Bone marrow (tissue), 2 donors: ENCODE measurements at regions not wholly inside any gene's neighbourhood (a gene's known extent, or its start where the extent isn't known, plus 50 kb on each side); places are given as distances from the start of the nearest gene placed in this dataset.

Source experiments
- DNase-seq, 2 donors: peaks; one replicate each; lab custom pipeline; 2025; lab: John Stamatoyannopoulos, UW

DNA sequence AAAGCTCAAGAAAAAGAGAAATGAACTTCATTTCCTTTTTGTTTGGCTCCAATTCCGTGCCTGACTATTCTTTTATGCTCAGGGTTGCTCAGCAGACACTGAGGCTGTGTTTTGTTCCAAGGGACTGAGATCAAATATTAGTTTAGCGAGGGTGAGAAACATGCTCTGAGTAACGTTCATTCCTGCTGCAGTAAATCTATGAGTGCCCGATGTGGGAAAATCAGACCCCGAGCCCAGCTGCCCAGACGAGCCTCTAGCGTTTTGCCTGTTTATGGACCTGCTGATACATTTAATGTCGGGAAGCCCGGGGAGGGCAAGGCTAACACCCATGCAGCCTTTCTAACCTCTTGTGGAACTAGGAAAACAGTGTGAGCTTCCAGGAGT, 119.2 kb downstream of the VAPA start:
- DNase-seq: no peak

DNA sequence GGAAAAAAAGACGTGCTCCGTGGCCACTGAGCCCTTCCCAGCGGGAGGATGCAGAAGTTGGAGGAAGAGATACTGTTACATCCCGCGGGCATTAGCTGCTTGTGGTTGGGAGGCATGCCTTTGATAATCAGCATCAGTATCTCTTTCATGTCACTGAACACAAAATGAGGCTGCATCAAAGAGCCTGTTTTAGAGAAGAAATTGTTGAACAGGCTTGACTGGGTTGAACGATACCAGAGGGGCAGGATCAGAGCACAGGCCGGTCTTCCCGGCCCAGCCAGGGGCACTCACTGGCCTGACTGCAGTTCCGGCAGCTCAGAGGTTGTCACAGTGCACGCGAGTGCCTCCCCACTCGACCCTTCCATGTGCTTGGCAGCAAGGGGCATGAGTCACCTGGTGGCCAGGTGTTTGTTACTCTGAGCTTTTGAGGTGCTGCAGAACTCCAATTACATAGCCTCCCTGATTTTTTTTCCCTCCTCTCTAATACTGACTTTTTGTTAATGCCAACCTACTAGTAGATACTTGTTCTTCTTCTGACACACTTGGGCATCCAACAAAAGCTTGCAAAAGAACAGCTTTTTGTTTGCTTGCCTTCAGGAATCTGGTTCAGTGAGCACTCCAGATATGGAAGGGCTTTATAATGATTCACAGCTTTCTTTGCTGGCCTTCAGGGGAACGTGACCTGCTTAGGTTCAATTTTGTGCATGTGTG, 121.6 kb downstream of the VAPA start:
- DNase-seq: no peak

DNA sequence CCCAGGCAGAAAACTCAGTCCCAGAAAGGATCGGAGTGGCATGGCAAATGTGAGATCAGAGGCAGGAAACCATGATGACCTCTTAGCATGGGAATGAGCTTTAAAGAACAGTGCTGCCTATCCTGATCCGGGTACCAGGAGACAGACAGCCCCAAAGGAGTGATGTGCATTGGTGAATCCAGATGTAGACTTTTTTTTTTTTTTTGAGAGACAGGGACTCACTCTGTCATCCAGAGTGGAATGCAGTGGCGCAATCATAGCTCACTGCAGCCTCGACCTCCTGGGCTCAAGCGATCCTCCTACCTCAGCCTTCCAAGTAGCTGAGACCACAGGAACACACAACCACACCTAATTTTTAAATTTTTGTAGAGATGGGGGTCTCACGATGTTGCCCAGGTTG, 122.7 kb downstream of the VAPA start:
- no peak for DNase-seq

DNA sequence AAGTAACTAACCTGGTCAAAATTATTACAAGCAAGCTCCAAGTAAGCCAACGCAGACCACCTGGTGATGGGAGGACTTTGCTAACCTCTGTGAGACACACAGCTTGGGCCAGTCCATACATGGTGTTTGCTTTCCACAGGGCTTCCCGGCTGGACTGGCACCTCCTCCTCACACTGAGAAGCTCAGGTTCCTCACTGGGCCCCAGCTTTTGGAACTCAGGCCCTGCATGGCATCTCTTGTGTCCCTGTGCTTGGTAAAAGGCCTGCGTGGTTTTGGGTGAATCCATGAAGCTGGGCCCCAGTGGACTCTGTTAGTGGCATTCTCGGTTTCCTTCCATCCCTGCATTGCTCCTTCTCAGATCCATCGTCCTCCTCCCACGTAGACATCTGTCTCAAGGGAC, 123.4 kb downstream of the VAPA start:
- no peak for DNase-seq

DNA sequence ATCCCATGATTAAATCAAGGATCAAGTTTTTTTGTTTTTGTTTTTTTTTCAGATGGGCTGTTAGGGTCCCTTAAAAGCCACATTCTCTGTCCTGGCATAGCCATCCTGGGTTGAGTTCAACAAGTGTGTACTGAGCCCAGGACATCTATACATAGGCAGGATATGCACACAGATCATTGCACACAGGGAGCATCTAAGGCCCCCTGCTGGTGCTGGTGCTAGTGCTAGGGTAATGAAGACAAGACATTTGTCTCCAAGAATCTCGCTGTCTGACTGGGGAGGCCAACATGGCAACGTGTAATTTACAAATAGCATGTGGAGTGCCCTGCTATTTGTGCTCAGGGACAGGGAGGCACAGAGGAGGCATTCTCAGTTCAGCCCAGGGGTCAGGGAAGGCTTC, 124.5 kb downstream of the VAPA start:
- no peak for DNase-seq

DNA sequence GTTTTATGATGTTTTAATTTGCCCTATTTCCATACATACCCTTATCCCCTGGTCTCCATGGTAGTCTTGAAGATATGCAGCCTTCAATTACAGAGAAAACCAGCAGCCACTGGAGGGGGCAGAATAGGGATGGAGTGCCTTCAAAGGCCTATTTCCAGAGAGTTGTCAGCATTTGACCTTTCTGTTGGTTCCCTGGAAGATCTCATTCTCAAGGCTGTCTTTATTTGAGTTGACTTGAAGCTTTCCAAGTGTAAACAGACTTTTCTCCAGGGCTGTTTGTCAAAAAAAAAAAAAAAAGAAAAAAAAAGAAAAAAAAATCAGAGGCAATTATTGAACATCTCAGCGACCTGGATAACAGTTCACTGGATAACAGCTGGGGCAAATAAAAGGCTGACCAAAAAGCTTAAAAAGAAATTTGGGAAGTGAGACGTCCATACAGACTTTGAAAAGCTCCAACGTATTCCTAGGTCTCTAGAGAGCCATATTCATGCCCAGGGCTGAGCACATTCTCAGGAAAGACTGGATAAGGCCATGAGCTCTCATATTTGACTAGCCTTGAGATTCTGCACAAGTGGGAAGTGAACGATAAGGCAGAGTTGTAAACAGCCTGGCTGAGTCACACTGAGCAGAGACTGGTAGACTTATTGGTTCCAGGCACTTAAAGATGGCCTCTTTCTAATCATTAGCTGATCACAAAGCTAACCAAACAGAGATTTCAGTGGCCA, 126.6 kb downstream of the VAPA start:
- no peak for DNase-seq

DNA sequence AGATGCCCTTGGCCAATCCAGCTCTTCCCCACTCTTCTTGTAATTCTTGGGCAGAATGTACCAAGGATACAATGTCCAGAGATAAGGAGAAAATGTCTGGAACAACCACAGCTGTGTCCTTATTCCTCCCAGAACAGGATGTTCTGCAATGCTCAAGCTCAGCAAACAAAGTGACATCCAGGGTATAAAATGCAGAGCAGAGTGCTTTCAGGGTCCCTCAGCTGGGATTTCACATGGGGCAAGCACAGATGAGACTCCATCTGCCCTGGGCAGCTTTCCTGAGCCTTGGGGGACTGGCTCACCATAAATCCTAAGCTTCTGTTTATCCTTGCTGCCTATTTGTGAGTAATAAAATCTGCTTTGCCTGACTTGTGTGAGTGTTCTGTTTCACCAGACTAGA, 127.4 kb downstream of the VAPA start:
- no peak for DNase-seq

DNA sequence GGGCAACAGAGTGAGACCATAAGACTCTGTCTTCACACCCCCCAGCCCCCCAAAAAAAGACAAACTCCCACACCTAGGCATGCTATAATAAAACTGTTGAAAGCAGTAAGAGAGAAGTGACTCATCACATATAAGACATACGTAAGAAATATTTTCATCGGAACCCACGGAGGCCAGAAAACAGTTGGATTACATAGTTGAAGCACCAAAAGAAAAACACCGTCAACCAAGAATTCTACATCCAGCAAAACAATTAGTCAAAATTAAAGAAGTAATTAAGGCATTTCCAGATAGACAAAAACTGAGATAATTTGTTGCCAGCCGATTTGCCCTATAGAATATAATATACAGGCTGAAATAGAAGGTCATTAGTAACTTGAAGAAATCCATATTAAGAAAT, 128.7 kb downstream of the VAPA start:
- DNase-seq: no peak

DNA sequence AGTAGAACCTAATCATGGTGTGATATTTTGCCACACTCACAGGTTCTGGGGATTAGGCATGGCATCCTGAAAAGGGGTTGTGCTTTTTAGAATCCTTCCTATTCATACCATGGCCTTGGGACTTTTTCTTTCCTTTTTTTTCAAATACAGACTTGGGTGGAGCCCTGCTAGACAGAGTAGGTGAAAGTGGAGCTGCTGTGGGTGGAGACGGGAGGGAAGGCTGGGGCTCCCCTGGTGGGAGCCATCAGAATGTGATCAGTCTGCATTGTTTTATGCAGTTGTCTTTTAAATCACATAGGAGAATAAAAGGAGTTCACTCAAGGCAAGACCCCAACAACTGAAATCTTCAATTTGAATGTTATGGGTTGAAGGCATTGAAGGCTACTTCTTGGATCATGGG, 130.2 kb downstream of the VAPA start:
- DNase-seq: no peak

DNA sequence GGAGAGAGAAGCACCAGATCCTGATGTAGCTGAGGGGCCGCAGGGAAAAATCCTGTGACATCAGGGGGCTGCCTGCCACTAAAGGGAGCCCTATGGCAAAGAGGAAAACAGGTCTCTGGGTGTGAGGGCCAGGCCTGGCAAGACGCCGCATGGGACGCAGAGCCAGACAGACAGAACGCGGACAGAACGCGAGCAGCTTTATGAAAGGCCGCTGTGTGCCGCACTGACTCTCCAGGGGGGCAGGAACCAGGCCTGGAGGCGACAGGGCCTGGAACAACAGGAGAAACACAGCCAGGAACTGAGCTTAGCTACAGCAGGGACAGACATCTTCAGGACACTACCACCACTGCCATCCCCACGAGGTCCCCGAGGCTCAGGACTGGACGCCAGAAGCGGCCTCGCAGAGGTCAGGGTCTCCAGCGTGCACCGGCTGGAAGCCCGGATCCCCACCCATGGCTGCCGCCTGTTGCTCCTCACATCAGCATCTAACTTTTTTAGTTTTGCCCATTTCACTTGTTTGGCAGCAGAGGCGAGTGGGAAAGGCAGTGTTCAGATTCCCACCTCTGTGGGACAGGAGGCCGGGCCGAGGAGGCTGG, 131.6 kb downstream of the VAPA start:
- DNase-seq: no peak

DNA sequence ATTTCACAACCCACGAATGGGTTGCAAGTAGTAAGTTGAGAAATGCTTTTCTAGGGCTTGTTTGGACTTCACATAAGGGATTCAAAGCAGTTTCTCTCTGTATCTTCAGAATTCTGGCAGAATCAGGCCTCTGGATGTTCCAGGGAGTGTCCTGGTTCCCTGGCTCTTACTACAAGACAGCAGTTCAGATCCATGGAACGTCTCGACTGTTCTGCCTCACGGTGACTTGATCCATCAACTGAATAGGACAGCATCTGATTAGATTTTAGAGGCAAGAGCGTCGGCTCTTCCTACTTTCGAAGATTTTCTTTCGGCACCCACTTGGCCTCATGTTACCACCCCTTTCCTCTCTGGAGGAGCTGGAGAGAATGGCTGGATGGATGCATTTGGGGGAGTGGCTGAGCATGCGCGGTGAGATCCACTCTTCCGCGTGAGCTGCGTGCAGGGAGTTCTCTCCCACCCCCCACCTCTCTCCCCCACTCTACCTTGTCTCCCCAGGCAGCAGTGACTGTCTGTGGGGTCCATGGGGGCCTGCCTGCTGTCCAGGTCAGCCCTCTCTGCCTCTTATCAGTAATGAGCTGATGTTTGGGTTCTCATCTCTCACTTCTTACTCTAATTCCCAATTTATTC, 132.5 kb downstream of the VAPA start:
- no peak for DNase-seq

DNA sequence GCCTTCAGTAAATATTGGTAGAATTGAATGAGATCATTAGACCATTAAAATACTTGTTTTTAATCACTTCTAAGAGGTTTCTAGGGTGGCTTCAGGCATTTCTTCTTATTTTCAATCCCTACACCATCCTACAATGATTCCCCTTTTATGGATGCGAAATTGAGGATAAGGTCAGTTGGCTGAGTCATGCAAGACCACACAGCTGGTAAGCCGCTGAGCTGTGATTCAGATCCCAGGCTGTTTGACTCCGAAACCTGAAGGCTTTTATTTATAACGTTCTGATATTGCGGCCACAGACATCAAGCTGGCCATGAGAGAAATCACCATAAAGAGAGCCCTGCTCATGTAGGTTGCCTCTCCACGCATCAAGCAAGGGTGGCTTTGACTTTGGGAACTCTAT, 133.4 kb downstream of the VAPA start:
- no peak for DNase-seq

DNA sequence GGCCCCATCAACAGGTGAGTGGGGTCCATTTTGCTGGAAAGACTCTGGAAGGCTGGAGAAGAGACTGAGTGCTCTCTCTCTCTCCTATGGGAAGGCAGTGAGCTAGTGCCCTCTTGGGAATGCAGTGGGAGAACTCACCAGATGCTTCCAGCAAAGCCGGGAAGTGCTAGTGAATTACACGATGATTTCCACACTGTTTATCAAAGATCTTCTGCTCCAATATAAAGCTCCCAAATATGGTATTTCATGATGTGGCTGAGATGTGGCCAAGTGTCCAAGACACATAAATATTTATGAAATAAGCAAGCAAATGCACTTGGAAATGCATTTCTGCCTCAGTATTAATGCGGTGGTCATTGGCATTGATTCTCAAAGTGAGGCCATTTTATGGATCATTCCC, 135.9 kb downstream of the VAPA start:
- DNase-seq: no peak

DNA sequence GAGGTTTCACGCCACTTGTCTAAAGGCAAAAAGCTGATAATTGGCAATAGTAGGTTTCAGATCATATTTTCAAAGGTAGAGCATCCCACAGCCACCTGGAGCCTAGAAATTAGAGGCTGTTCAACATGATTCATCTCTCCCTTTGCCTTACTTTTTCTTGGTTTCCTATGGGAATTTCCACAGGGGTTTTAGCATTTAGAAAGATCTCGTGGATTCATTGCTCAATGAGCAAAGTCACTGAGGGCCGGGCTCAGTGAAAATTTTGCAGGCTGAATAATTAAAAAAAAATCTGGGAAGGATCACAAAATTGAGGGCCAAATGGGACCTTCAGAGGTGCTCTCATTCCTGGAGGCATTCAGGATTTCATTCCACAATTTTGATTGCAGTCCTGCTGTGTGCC, 137.1 kb downstream of the VAPA start:
- DNase-seq: no peak

DNA sequence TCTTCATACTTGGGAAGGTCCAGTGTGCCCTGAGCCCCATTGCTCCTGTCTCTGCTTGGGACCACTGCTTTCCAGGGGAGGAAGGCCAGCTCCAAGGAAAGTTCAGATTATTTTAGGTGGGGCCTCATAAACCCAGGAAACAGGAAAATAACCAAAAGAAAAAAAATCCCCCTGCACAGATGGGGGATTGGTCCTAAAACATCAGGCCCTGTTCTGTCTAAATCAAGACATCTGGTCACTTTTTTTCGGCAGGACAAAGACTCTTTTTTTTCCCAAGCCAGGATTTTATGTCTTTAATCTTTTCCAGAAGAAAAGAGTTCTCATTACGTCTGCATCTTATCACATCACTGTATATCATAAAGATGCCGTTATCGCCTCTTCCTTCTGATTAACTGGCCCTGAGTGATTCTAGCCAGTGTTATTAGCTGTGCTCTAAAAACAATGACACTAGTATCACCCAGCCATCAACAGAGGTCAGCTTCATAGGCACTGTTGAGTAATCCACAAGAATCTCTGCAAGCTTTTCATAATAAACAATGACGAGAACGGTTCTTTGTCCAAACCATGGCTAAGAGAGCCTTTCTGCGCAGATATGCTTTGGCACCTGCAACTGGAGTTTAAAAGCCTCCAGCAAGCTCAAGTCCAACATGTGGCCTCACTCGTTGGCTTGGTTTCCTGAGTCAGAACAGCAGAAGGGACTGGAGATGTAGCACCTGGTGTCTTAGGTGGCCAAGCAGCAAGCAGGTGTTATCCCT, 138.2 kb downstream of the VAPA start:
- DNase-seq: no peak

DNA sequence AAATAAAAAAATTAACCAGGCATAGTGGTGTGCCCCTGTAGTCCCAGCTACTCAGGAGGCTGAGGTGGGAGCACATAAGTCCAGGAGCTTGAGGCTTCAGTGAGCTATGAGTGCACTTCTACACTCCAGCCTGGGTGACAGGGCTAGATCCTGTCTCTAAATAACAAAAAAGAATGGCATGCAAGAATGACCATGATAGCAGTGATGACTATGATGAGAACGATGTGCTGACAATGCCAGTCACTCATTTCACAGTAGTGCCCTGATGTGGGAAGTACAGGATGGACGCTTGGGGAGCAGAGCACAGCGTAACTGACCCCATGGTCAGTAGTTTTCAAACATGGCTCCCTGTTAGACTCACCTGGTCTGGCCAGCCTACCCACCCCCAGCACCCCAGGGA, 139.1 kb downstream of the VAPA start:
- no peak for DNase-seq

DNA sequence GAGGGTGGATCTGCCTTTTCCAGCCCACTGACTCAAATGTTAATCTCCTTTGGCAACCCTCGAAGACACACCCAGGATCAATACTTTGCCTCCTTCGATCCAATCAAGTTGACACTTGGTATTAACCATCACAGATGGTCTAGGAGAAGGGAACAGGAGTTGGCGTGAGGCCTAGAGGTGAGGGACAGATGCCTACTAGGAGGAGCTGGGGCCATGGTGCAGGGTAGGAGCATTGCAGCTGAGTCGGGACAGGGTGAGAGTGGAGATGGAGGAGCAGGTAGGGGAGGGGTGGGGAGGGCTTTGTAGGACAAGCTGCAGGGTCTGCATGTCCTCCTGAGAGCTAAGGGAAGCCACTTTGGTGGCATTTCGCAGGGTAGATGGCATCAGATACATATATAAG, 140.0 kb downstream of the VAPA start:
- DNase-seq: no peak

DNA sequence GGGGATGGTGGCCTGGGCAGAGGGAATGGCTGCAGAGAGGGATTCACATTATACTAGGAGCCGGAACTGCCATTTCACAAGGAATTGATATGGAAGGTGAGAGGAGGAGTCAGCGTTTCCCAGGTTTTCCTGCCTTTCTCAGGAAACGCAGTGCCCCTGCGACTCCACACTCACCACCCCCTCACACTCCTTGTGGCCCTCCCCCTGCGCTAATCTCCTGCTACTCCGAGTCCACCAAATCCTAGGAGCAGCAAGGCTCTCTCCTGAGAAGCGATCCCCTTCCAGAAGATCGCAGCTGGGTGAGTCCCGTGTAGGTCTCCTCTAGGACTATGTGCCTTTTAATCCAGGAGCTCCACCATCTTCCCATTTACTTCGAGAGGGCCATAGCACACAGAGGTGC, 140.6 kb downstream of the VAPA start:
- DNase-seq: no peak

DNA sequence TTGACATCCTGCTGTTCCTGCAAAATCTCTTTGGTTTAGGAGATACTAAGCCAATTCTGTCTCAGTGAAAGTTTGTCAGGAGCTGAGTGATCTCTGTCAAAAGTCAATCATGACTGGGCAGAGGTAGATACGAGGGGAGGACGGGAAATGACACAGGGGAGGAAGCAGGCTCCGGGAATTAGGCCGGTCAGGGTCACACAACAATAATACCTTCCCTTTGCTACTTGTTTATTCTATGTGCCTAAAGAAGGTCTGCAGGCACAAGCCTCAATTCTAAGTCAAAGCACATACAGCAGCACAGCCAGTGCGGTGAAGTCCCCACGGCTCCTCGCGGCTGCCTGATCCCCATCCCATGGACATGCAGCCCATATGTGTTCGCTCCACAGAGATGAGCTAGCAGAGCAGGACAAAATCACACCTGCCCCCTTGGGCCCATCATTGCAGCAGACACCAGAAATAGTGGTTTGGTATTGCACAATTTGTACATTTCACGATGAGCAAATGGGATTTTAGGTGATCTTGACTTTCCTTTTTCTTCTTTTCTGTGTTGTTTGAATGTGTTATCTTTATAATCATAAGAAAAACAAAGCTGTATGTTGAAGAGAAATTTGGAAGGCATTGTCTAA, 141.4 kb downstream of the VAPA start:
- DNase-seq: no peak

DNA sequence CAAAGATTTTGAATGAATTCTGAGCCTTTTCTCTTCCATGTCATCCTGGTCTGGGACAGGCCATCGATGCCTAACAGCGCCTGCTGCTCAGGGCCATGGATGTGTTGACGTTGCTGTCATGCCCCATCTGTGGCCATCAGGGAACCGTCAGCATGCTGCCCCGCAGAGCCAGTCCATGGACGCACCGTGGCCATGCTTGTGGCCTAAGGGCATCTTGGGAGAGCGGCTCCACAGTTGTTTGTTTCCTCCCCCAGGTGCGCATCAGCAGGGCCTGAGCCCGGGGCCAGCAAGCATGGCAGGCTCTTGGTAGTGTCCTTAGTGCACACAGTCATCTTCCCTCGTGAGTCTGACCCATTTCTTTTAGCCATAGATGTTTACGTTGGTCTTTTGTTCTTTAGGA, 142.7 kb downstream of the VAPA start:
- no peak for DNase-seq

DNA sequence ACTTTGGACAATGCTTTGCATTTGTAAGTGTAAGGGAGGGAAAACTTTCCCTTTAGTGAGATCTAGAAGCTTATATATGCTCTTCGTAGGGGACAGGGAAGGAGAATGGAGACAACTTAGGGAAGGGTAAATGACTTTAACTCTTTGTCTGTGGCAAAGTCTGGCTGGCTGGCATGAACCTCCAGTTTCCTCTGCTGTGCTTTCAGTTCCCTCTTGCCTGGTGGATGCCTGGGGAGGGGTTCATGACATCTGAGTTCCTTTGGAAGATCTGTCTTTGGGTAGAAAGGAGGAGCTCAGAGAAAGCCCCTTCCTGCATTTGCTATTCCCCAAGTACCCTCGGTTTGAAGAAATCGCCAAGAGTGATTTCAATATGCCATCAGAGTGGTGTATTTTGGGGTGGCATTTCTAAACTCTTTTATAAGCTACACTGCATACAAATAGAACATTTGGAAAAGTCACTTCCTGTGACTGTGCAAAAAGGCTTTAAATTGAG, 143.6 kb downstream of the VAPA start:
- peak; percentile 13 to 18 for DNase-seq
